Urinary bladder (tissue), 3 donors: ENCODE measurements at regions not wholly inside any gene's neighbourhood (a gene's known extent, or its start where the extent isn't known, plus 50 kb on each side); places are given as distances from the start of the nearest gene placed in this dataset.

Experiments
- DNase-seq: peaks from one replicate; pipeline ENCODE4 v3.0.0-alpha.2; 2015; ENCODE audit errors: extremely low spot score
- H3K27ac ChIP-seq: one replicate; pipeline ENCODE4 v1.5.1; 2013; ENCODE audit warnings: low read depth, mild to moderate bottlenecking, moderate library complexity
- H3K36me3 ChIP-seq: one replicate; pipeline ENCODE4 v1.6.1; 2013; ENCODE audit warnings: mild to moderate bottlenecking, moderate library complexity; ENCODE audit not compliant: insufficient read depth
- H3K4me1 ChIP-seq: one replicate; pipeline ENCODE4 v1.6.1; 2013; ENCODE audit warnings: mild to moderate bottlenecking, moderate library complexity; ENCODE audit not compliant: insufficient read depth
- H3K4me3 ChIP-seq: one replicate; pipeline ENCODE4 v1.5.1; 2013; ENCODE audit warnings: low read depth, low read length
- WGBS: extraction: QIAGEN DNeasy Blood & Tissue Kit; methylation state at CpG from one replicate; pipeline ENCODE4 v1.1.7; 2013; 5-methylcytosine and 5-hydroxymethylcytosine counted together
- donor health status: healthy with polysubstance abuse.
- donor health status: healthy.

GRCh38 chr5:34584165-34584564 is 72.0 kb upstream of the RAI14 start:
- Histone ChIP-seq H3K4me1 (no peaks in the 10 kb centered on the region), H3K4me3 (no peak overlapping the region), H3K27ac (no peak overlapping the region), H3K36me3 (no peaks in the 10 kb centered on the region)
- no peak for DNase-seq

- Histone ChIP-seq H3K4me3 (no peak overlapping the region), H3K27ac (peak overlapping the region; percentile 84), H3K4me1 (no peaks in the 10 kb centered on the region), H3K36me3 (no peaks in the 10 kb centered on the region)
- peak; percentile 60 for DNase-seq
- WGBS = 84% methylated on average over 5 of the region's 5 CpGs
Observed at GRCh38 chr5:34585601-34586104, 70.5 kb upstream of the RAI14 start.

GRCh38 chr5:34586117-34586885 is 69.8 kb upstream of the RAI14 start:
- peak overlapping the region; percentile 84 for H3K27ac ChIP-seq
- WGBS = 86% methylated on average over 15 of the region's 15 CpGs
- no peak for DNase-seq
- H3K4me1 ChIP-seq = no peaks in the 10 kb centered on the region
- H3K4me3 ChIP-seq = no peak overlapping the region
- no peaks in the 10 kb centered on the region for H3K36me3 ChIP-seq

- WGBS = 47% methylated on average over 6 of the region's 6 CpGs
- no peaks in the 10 kb centered on the region for H3K36me3 ChIP-seq
- no peak for DNase-seq
- peak overlapping the region; percentile 71 for H3K27ac ChIP-seq
- H3K4me1 ChIP-seq = no peaks in the 10 kb centered on the region
- H3K4me3 ChIP-seq = no peak overlapping the region
Observed at GRCh38 chr5:34587355-34588241, 68.5 kb upstream of the RAI14 start.

- DNase-seq = no peak
- 98% methylated on average over 2 of the region's 2 CpGs for WGBS
Observed at GRCh38 chr5:34589832-34590231, 66.3 kb upstream of the RAI14 start.

GRCh38 chr5:34591723-34592122 is 64.4 kb upstream of the RAI14 start:
- 59% methylated on average over 5 of the region's 5 CpGs for WGBS
- DNase-seq = no peak

More at GRCh38 chr5:34589832-34590231, 66.3 kb upstream of the RAI14 start:
- Histone ChIP-seq H3K4me1 (no peaks in the 10 kb centered on the region), H3K27ac (no peak overlapping the region), H3K36me3 (no peaks in the 10 kb centered on the region), H3K4me3 (no peak overlapping the region)

GRCh38 chr5:34597034-34598027 is 58.8 kb upstream of the RAI14 start:
- H3K36me3 ChIP-seq = no peaks in the 10 kb centered on the region
- DNase-seq = no peak
- H3K4me1 ChIP-seq = no peaks in the 10 kb centered on the region
- 55% methylated on average over 7 of the region's 7 CpGs for WGBS
- H3K4me3 ChIP-seq = no peak overlapping the region
- no peak overlapping the region for H3K27ac ChIP-seq

More at GRCh38 chr5:34591723-34592122, 64.4 kb upstream of the RAI14 start:
- Histone ChIP-seq H3K27ac (no peak overlapping the region), H3K4me3 (no peak overlapping the region), H3K36me3 (no peaks in the 10 kb centered on the region), H3K4me1 (no peaks in the 10 kb centered on the region)

GRCh38 chr5:34598177-34598794 is 57.8 kb upstream of the RAI14 start:
- H3K27ac ChIP-seq = no peak overlapping the region
- H3K4me1 ChIP-seq = no peaks in the 10 kb centered on the region
- DNase-seq = peak; percentile 59
- H3K36me3 ChIP-seq = no peaks in the 10 kb centered on the region
- H3K4me3 ChIP-seq = no peak overlapping the region
- WGBS = 45% methylated on average over 5 of the region's 5 CpGs

- WGBS = 61% methylated on average over 4 of the region's 4 CpGs
- Histone ChIP-seq H3K36me3 (no peaks in the 10 kb centered on the region), H3K4me3 (no peak overlapping the region), H3K27ac (no peak overlapping the region), H3K4me1 (no peaks in the 10 kb centered on the region)
- DNase-seq = no peak
Observed at GRCh38 chr5:34599471-34600117, 56.5 kb upstream of the RAI14 start.

GRCh38 chr5:34600118-34600493 is 56.0 kb upstream of the RAI14 start:
- 92% methylated on average over 4 of the region's 4 CpGs for WGBS
- Histone ChIP-seq H3K36me3 (no peaks in the 10 kb centered on the region), H3K27ac (no peak overlapping the region), H3K4me3 (no peak overlapping the region), H3K4me1 (no peaks in the 10 kb centered on the region)
- no peak for DNase-seq

GRCh38 chr5:34603378-34603777 is 52.8 kb upstream of the RAI14 start:
- H3K36me3 ChIP-seq = no peaks in the 10 kb centered on the region
- H3K4me1 ChIP-seq = no peaks in the 10 kb centered on the region
- no peak for DNase-seq
- no peak overlapping the region for H3K27ac ChIP-seq
- 95% methylated on average over 2 of the region's 2 CpGs for WGBS
- no peak overlapping the region for H3K4me3 ChIP-seq

GRCh38 chr5:34604119-34604675 is 51.9 kb upstream of the RAI14 start:
- H3K27ac ChIP-seq = no peak overlapping the region
- H3K4me1 ChIP-seq = no peaks in the 10 kb centered on the region
- no peak for DNase-seq
- no peak overlapping the region for H3K4me3 ChIP-seq
- no peaks in the 10 kb centered on the region for H3K36me3 ChIP-seq
- 62% methylated on average over 1 of the region's 1 CpG for WGBS
